OCI-LY1 (cell line): ENCODE measurements at regions not wholly inside any gene's neighbourhood (a gene's known extent, or its start where the extent isn't known, plus 50 kb on each side); places are given as distances from the start of the nearest gene placed in this dataset.

Experiments
- H2AFZ ChIP-seq: fragments of 200-600 bp; sonication (generic), shearing (Covaris generic); 2 replicates; pipeline ENCODE4 v1.6.0; 2014; ENCODE audit warnings: antibody characterized with exemption, mild to moderate bottlenecking, low read length
- H3F3A ChIP-seq: fragments of 200-600 bp; sonication (generic), shearing (Covaris generic); 2 replicates; pipeline ENCODE4 v1.6.0; 2014; ENCODE audit warnings: mild to moderate bottlenecking, antibody characterized with exemption, low read length, moderate library complexity; ENCODE audit not compliant: insufficient read depth
- H3K27ac ChIP-seq: fragments of 200-600 bp; sonication (generic); 2 replicates; pipeline ENCODE4 v1.5.1; 2014; ENCODE audit warnings: low read length, mixed run types, mild to moderate bottlenecking, low read depth; ENCODE audit not compliant: poor library complexity, severe bottlenecking
- H3K27me3 ChIP-seq: fragments of 200-600 bp; sonication (generic); 2 replicates; pipeline ENCODE4 v1.6.0; 2014; ENCODE audit warnings: antibody characterized with exemption, mild to moderate bottlenecking, low read length, moderate library complexity; ENCODE audit not compliant: insufficient read depth
- H3K36me3 ChIP-seq: fragments of 200-600 bp; sonication (generic); 2 replicates; pipeline ENCODE4 v1.6.1; 2014; ENCODE audit warnings: mild to moderate bottlenecking, antibody characterized with exemption, low read length, moderate library complexity, mixed read lengths; ENCODE audit not compliant: insufficient read depth
- H3K4me1 ChIP-seq: fragments of 200-600 bp; sonication (generic); 2 replicates; pipeline ENCODE4 v1.5.1; 2014; ENCODE audit warnings: mild to moderate bottlenecking, low read length, moderate library complexity; ENCODE audit not compliant: insufficient read depth, severe bottlenecking
- H3K4me2 ChIP-seq: fragments of 200-600 bp; sonication (generic), shearing (Covaris generic); 2 replicates; pipeline ENCODE4 v1.6.1; 2014; ENCODE audit warnings: low read length
- H3K4me3 ChIP-seq: fragments of 200-600 bp; sonication (generic); 2 replicates; pipeline ENCODE4 v1.5.1; 2014; ENCODE audit warnings: low read length, low read depth, mild to moderate bottlenecking, mixed read lengths; ENCODE audit not compliant: poor library complexity, severe bottlenecking
- H3K79me2 ChIP-seq: fragments of 200-600 bp; shearing (Covaris generic); 2 replicates; pipeline ENCODE4 v1.6.1; 2016; ENCODE audit warnings: mixed run types, low read length, mixed read lengths; ENCODE audit not compliant: insufficient read depth
- H3K9ac ChIP-seq: fragments of 200-600 bp; sonication (generic), shearing (Covaris generic); 2 replicates; pipeline ENCODE4 v1.6.1; 2014; ENCODE audit warnings: mild to moderate bottlenecking, low read length, mixed read lengths
- H3K9me2 ChIP-seq: fragments of 200-600 bp; sonication (generic), shearing (Covaris generic); 2 replicates; pipeline ENCODE4 v1.6.1; 2014; ENCODE audit warnings: low read depth, mild to moderate bottlenecking, low read length, mixed read lengths
- H3K9me3 ChIP-seq: fragments of 200-600 bp; shearing (Covaris generic); 2 replicates; pipeline ENCODE4 v1.6.1; 2014; ENCODE audit warnings: low read length, mixed read lengths
- H4K20me1 ChIP-seq: fragments of 200-600 bp; sonication (generic), shearing (Covaris generic); 2 replicates; pipeline ENCODE4 v1.6.0; 2016; ENCODE audit warnings: mild to moderate bottlenecking, low read length; ENCODE audit not compliant: insufficient read depth
- CTCF ChIP-seq: fragments of 200-600 bp; sonication (generic), shearing (Covaris generic); IDR thresholded peaks from 2 replicates; pipeline ENCODE4 v1.5.1; 2017; ENCODE audit warnings: mild to moderate bottlenecking, antibody characterized with exemption, low read length, moderate library complexity, mixed read lengths
- EZH2 ChIP-seq: fragments of 200-600 bp; sonication (generic), shearing (Covaris generic); IDR thresholded peaks from 2 replicates; pipeline ENCODE4 v1.8.0; 2017; ENCODE audit warnings: borderline replicate concordance, mixed run types, mild to moderate bottlenecking, antibody characterized with exemption, low read length, moderate library complexity, mixed read lengths

DNA sequence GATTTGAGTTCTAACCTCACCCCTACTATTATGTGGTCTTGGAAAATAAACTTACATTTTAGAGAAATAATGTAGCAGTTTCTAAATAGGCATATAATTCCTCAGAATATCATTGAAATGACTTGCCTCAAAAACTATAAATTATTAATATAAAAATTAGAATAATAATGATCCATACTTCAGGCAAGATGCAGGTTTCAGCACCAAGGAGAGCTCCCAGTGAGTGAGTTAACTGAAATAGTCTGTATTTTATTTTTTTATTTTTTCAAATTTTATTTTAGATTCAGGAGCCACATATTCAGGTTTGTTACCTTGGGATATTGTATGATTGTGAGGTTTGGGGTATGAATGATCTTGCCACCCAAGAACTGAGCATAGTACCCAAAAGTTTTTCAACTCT lies 472.2 kb upstream of the DCC start:
- H3K4me3 ChIP-seq, result no peak overlapping the region

DNA sequence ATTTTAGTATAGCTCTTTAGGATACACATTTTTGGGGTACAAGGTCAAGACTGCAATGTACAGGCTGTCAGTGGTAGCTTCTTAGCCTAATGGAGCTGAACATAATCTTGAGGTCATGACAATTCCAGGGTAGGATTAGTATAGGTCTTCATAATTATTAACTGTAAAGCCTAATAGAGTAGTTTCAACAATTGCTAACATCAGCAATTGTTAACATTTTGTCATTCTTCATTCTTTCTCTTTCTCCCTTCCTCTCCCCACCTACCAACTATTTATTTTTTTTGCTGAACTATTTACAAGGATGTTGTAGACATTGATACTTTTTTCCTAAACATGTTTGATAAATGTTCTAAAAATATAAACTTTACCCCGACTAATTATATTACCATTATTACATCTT lies 461.3 kb upstream of the DCC start:
- Histone ChIP-seq H3F3A (no peaks in the 10 kb centered on the region), H3K27me3 (no peaks in the 10 kb centered on the region), H2AFZ (no peak overlapping the region), H3K9me2 (no peaks in the 10 kb centered on the region), H3K36me3 (no peaks in the 10 kb centered on the region), H3K4me3 (no peak overlapping the region), H3K79me2 (no peaks in the 10 kb centered on the region), H3K9me3 (no peaks in the 10 kb centered on the region), H3K27ac (no peak overlapping the region), H4K20me1 (no peaks in the 10 kb centered on the region), H3K9ac (no peak overlapping the region), H3K4me1 (no peaks in the 10 kb centered on the region), H3K4me2 (no peak overlapping the region)
- TF ChIP-seq EZH2, result no peak
- TF ChIP-seq CTCF, result no peak

More for the DNA sequence above, 472.2 kb upstream of the DCC start:
- Histone ChIP-seq H3K27ac (no peak overlapping the region), H3K4me2 (no peak overlapping the region), H2AFZ (no peak overlapping the region), H3K9ac (no peak overlapping the region), H3K79me2 (no peaks in the 10 kb centered on the region), H3F3A (no peaks in the 10 kb centered on the region), H3K9me2 (no peaks in the 10 kb centered on the region), H3K4me1 (no peaks in the 10 kb centered on the region), H3K27me3 (no peaks in the 10 kb centered on the region), H3K36me3 (no peaks in the 10 kb centered on the region), H3K9me3 (no peaks in the 10 kb centered on the region), H4K20me1 (no peaks in the 10 kb centered on the region)
- TF ChIP-seq EZH2, result no peak

DNA sequence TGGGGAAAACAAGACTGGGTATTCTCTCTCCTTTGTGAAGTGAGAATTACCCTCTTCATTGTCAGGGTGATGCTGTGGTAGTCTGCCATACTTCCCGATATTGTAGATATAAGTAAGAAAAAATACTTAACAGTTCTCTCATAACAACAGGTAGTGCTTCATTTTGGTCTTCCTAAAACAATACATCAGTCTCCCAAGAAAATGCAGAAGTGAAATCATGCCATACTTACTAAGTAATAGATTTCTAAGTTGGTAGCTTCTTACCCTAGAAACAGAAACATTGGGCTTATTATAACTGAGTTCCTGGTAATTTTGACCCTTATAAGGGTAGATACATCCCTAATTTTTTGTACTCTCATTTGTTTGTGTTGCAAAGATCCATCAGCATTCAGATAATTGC lies 460.7 kb upstream of the DCC start:
- Histone ChIP-seq H4K20me1 (no peaks in the 10 kb centered on the region), H3K4me1 (no peaks in the 10 kb centered on the region), H3K9ac (no peak overlapping the region), H3K9me2 (no peaks in the 10 kb centered on the region), H3K4me3 (no peak overlapping the region), H3K36me3 (no peaks in the 10 kb centered on the region), H3K27me3 (no peaks in the 10 kb centered on the region), H3F3A (no peaks in the 10 kb centered on the region), H3K4me2 (no peak overlapping the region), H3K79me2 (no peaks in the 10 kb centered on the region), H2AFZ (no peak overlapping the region), H3K9me3 (no peaks in the 10 kb centered on the region), H3K27ac (no peak overlapping the region)
- TF ChIP-seq CTCF, result no peak
- TF ChIP-seq EZH2, result no peak

GRCh38 chr18:51881394-51881793 lies 458.6 kb upstream of the DCC start:
- Histone ChIP-seq H3K9me2 (no peaks in the 10 kb centered on the region), H3K79me2 (no peaks in the 10 kb centered on the region), H2AFZ (no peak overlapping the region), H3K4me1 (no peaks in the 10 kb centered on the region), H3K9ac (no peak overlapping the region), H3K27me3 (no peaks in the 10 kb centered on the region), H3K4me3 (no peak overlapping the region), H3K27ac (no peak overlapping the region), H3F3A (no peaks in the 10 kb centered on the region), H3K4me2 (no peak overlapping the region), H4K20me1 (no peaks in the 10 kb centered on the region), H3K36me3 (no peaks in the 10 kb centered on the region), H3K9me3 (no peaks in the 10 kb centered on the region)
- no peak for TF ChIP-seq CTCF
